Sciatic nerve (tissue), 2 donors: ENCODE measurements at regions not wholly inside any gene's neighbourhood (a gene's known extent, or its start where the extent isn't known, plus 50 kb on each side); places are given as distances from the start of the nearest gene placed in this dataset.

ENCODE experiments used
- ATAC-seq: fragments of 200-7000 bp; cut with Tn5 transposase; one replicate; pipeline ENCODE4 v1.9.1; 2020; ENCODE audit warnings: mild to moderate bottlenecking, moderate library complexity
- DNase-seq: peaks from one replicate; pipeline ENCODE4 v3.0.0-alpha.2; 2020; ENCODE audit warnings: low spot score
- intact Hi-C: fragments of 100-400 bp; cut with DNase I; formaldehyde crosslinking; loops from one replicate; pipeline ENCODE4 v1.14.2; 2022
- donor health status: DM: no; HTN: no; CAD: no.
- donor health status: DM: no; HTN: no; CAD: no.

DNA sequence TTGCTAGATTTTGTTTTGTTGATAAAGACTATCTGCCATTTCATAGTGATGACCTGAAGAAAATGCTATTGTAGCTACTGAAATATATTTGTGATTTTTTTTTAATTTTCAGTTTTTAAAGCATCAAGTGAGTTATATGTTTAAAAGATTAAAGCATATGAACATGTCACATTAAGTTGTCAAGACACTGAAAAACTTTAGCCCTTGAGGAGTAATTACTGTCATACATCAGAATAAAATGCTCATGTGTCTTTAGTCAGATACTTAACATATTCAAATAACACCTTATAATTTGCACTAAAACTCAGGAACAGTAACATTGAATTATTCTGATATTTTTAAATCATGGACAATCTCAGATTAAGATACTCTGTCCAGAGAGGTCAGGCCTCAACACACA is 108.1 kb upstream of the ATXN7L3B start:
- intact Hi-C loops, result no loop called here
- no peak for DNase-seq
- ATAC-seq, result no peak

DNA sequence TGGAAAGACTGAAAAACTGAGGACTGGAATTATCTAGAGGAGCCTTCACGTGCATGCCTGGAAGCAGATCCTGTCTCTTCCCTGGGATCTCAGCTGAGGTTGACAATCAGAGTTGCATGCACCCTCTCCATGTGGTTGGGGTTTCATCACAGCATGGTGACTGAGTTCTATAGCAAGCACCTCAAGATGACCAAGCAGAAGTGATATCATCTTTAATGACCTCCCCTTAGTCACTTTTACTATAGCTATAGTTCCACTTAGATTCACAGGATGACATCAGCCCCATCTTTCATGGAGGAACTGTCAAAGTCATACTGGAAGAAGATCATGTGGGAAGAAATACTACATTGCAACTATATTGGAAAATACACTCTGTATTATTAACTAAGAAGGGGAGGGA is 105.8 kb upstream of the ATXN7L3B start:
- DNase-seq (no peak), ATAC-seq (no peak)
- intact Hi-C loops, result no loop called here

GRCh38 chr12:74440469-74440868 is 97.2 kb upstream of the ATXN7L3B start:
- intact Hi-C loops, result no loop called here
- ATAC-seq, result no peak
- DNase-seq, result no peak

DNA sequence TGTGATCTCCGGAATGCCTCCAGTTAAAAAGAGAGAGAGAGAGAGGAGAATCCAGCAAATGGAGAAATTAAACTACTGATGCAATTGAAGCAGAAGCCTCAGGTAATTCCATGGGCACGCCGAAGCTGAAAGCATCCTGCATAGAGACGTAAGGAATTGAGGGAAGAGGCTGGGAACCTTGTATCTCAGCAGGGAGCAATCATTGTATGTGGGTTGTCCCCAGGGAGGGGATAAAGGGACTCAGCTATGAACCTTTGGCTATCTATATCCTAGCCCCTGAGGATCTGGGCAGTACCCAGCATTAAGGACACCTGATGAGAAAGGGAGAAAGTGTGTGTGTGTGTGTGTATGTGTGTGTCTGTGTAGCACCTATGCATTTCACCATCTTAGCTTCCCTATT is 95.8 kb upstream of the ATXN7L3B start:
- ATAC-seq (no peak), DNase-seq (no peak)
- intact Hi-C loops, result no loop called here

- intact Hi-C loops, result no loop called here
- ATAC-seq, result no peak
- DNase-seq, result no peak
Observed at GRCh38 chr12:74446466-74446865, 91.2 kb upstream of the ATXN7L3B start.

DNA sequence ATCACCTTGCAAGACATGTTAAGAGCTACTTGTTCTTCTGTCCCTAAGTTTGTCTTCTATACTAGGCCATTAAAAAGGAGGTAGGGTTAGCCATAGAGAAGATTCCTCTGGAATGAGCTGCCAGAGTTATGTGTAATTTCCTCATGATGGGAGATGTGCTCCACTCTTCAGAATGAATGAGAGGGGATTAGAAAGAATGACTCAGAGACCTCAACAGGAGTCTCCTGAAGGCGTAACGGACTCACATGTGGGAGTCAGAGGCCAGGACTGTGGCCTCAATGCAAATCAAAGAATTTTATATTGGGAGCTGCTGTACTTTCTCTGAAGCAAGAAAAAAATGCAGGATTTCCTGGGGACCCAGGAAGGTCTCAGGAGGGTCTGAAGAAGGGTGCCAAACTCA is 87.8 kb upstream of the ATXN7L3B start:
- intact Hi-C loops, result no loop called here
- no peak for ATAC-seq
- no peak for DNase-seq

- DNase-seq (no peak), ATAC-seq (no peak)
Observed at GRCh38 chr12:74454109-74454508, 83.5 kb upstream of the ATXN7L3B start.

GRCh38 chr12:74455429-74455828 is 82.2 kb upstream of the ATXN7L3B start:
- DNase-seq, result no peak
- intact Hi-C loops, result no loop called here
- ATAC-seq, result no peak

More at GRCh38 chr12:74454109-74454508, 83.5 kb upstream of the ATXN7L3B start:
- intact Hi-C loops, result no loop called here

DNA sequence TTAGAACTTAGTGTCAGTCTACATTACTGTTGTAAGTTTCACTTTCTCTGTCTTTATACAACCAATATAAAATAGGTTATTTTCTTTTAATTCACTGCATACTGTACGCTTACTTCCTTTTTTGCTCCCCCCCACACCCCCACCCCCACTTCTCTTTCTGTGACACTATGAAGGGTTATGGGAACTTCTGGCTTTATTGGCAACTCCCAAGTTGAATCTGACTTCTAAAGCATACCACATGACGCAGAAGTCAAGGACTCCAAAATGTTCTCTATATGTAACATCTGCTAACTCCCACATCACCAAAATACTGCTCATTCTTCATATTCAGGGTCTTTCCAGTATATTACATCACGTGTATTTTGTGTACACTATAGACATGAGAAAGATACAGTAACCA is 81.2 kb upstream of the ATXN7L3B start:
- intact Hi-C loops, result no loop called here
- no peak for ATAC-seq
- no peak for DNase-seq

DNA sequence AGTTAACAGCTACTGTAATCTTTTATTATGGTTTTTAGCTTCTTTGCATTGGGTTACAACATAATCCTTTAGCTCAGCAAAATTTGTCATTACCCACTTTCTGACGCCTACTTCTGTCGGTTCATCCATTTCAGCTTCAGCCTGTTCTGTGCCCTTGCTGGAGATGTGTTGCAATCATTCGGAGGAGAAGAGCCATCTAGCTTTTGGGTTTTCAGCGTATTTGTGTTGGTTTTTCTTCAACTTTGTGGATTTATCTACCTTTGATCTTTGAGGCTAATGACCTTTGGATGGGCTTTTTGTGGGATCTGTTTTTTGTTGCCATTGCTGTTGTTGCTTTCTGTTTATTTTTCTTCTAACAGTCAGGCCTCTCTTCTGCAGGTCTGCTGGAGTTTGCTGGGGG is 69.2 kb upstream of the ATXN7L3B start:
- DNase-seq (no peak), ATAC-seq (no peak)
- intact Hi-C loops, result no loop called here

- ATAC-seq, result no peak
- intact Hi-C loops, result no loop called here
- DNase-seq, result no peak
Observed at GRCh38 chr12:74476234-74476633, 61.4 kb upstream of the ATXN7L3B start.

DNA sequence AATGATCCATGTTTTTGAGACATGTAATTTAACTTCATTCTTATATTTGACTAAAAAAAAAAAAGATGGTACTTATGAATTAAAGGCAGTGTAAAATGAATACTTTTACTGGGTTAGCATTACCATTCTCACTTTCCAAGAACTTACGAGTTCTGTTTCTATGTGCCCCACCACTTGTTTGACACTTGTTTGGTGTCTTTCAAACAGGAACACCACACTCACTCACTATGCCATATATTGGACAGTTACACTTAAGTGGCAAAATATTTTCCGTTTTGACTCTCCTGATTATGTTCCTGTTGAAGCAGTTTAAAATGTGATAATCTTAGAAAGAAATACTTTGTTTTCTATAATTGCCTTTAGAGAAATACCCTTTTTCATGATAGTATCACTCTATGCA is 56.6 kb upstream of the ATXN7L3B start:
- ATAC-seq (no peak), DNase-seq (no peak)
- intact Hi-C loops, result no loop called here

DNA sequence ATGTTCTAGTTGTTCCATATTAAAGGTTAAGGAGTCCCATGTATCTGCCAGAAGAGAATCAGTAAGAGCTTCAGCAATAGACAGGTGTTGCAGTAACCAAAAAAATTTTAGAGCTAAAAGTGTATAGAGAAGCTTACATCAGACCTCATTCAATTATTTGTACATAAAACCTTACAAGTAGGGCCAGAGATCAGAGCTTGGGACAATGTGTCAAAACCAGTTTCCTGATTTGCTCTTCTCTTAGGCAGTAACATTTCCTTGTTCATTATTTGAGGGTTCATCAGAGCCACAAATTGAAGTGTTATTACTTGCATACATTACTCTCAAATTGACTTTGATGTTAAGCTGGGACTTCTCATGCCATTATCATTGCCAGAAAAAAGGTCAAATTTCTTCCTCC is 55.5 kb upstream of the ATXN7L3B start:
- intact Hi-C loops, result no loop called here
- DNase-seq, result no peak
- ATAC-seq, result no peak

DNA sequence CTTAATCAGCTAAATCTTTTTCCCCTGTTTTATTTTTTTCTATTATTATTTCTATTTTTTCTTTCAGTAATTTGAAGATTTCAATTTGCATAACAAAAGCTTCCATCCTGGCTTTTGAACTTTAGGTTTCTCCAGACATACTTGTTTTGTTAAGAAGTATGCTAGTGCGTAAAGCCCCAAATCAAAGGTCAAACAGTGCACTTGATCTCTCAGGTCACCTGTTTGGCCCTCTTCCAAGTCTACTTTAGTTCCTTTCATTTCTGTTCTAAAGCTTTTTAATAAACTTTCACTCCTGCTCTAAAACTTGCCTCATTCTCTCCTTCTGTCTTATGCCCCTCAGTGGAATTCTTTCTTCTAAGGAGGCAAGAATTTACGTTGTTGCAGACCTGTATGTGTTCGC is 54.6 kb upstream of the ATXN7L3B start:
- intact Hi-C loops, result no loop called here
- ATAC-seq (no peak), DNase-seq (no peak)
